ENCODE measurements at regions not wholly inside any gene's neighbourhood (a gene's known extent, or its start where the extent isn't known, plus 50 kb on each side); places are given as distances from the start of the nearest gene placed in this dataset.

- TF ChIP-seq SP1 (IDR thresholded peaks at IDR 0.05) (no peak), FOXM1 (IDR thresholded peaks at IDR 0.05; ENCODE audit: borderline replicate concordance) (no peak), ELF4 (IDR thresholded peaks at IDR 0.05) (no peak), FOXK2 (IDR thresholded peaks at IDR 0.05) (no peak), ZNF384 (IDR thresholded peaks at IDR 0.05) (no peak), L3MBTL2 (conservative IDR thresholded peaks at IDR 0.05) (no peak), BHLHE40 (IDR thresholded peaks at IDR 0.05; ENCODE audit: borderline replicate concordance) (no peak), TARDBP (IDR thresholded peaks at IDR 0.05) (no peak), HDGF (IDR thresholded peaks at IDR 0.05; ENCODE audit: borderline replicate concordance) (no peak), NFRKB (IDR thresholded peaks at IDR 0.05) (no peak), FOXA1 (IDR thresholded peaks at IDR 0.05) (no peak), SUZ12 (IDR thresholded peaks at IDR 0.05) (no peak), CTBP1 (IDR thresholded peaks at IDR 0.05; ENCODE audit: borderline replicate concordance) (no peak)
- TF ChIP-seq, protein P1, sequence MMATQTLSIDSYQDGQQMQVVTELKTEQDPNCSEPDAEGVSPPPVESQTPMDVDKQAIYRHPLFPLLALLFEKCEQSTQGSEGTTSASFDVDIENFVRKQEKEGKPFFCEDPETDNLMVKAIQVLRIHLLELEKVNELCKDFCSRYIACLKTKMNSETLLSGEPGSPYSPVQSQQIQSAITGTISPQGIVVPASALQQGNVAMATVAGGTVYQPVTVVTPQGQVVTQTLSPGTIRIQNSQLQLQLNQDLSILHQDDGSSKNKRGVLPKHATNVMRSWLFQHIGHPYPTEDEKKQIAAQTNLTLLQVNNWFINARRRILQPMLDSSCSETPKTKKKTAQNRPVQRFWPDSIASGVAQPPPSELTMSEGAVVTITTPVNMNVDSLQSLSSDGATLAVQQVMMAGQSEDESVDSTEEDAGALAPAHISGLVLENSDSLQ (IDR thresholded peaks at IDR 0.05): no peak
Observed at GRCh38 chr3:144930431-144930830, 958.8 kb downstream of the DIPK2A start.
